ENCODE measurements at regions not wholly inside any gene's neighbourhood (a gene's known extent, or its start where the extent isn't known, plus 50 kb on each side); places are given as distances from the start of the nearest gene placed in this dataset.

GRCh38 chr3:16675805-16676204 is 70.6 kb upstream of the DAZL start:
- Histone ChIP-seq H3K4ac (ENCODE audit: low read depth, low read length) (no peak overlapping the region), H3K9ac (ENCODE audit: low read depth, low read length) (no peak overlapping the region), H3K4me3 (ENCODE audit: insufficient read depth, low read depth, low read length) (no peak overlapping the region), H3K56ac (ENCODE audit: extremely low read depth, insufficient read depth, low read length) (no peak overlapping the region), H3K27me3 (ENCODE audit: control insufficient read depth, insufficient read depth, low read length) (no peaks in the 10 kb centered on the region), H4K20me1 (ENCODE audit: insufficient read depth, low read length) (no peaks in the 10 kb centered on the region), H4K5ac (ENCODE audit: low read depth, low read length) (no peak overlapping the region), H3K4me1 (ENCODE audit: control insufficient read depth, insufficient read depth, low read length) (no peaks in the 10 kb centered on the region), H3K9me1 (ENCODE audit: insufficient read depth, low read length) (no peaks in the 10 kb centered on the region), H2BK120ac (ENCODE audit: low read depth, low read length) (no peak overlapping the region), H2AK5ac (ENCODE audit: low read depth, low read length) (no peak overlapping the region), H2AK9ac (replicated peaks; ENCODE audit: low read depth, low read length, poor library complexity) (no peak overlapping the region), H4K91ac (ENCODE audit: insufficient read depth, low read depth, low read length) (no peak overlapping the region), H3K36me3 (ENCODE audit: control insufficient read depth, insufficient read depth, low read length) (no peaks in the 10 kb centered on the region), H2BK15ac (ENCODE audit: low read depth, low read length) (no peak overlapping the region), H3K14ac (replicated peaks; ENCODE audit: low read depth, low read length) (no peak overlapping the region), H4K8ac (ENCODE audit: low read depth in 2 of 2, low read length in 2 of 2) (no peak overlapping the region), H3K27ac (ENCODE audit: insufficient read depth, low read length) (no peak overlapping the region), H3K9me3 (ENCODE audit: control insufficient read depth, insufficient read depth, low read length) (no peaks in the 10 kb centered on the region), H3K79me1 (ENCODE audit: low read depth in 1 of 2, low read length in 2 of 2) (no peaks in the 10 kb centered on the region), H2AFZ (replicated peaks; ENCODE audit: low read length, poor library complexity) (no peak overlapping the region), H3K18ac (ENCODE audit: low read depth, low read length) (no peak overlapping the region), H3K23ac (ENCODE audit: low read depth, low read length) (no peak overlapping the region), H2BK20ac (ENCODE audit: low read depth, low read length) (no peak overlapping the region), H3K4me2 (ENCODE audit: low read depth, low read length) (no peak overlapping the region), H2BK5ac (ENCODE audit: low read depth, low read length, poor library complexity, severe bottlenecking) (no peak overlapping the region)
- dilution Hi-C loops (cut with HindIII; ENCODE audit: low sequenced_read_pairs, unreplicated experiment) (no loop called here), intact Hi-C loops (cut with micrococcal nuclease) (no loop called here), in situ Hi-C loops (cut with MboI; ENCODE audit: low sequenced_read_pairs) (no loop called here)
- DNase-seq = no peak
- POLR2A ChIA-PET (ENCODE audit: unreplicated experiment) = no interaction called here
- BruUV-seq (replicated peaks) = no TSS peak
- TF ChIP-seq CTCF (conservative IDR thresholded peaks at IDR 0.05; ENCODE audit: low read depth, low read length) (no peak), POLR2A (IDR thresholded peaks at IDR 0.05; ENCODE audit: low read depth, low read length) (no peak), BHLHE40 (IDR thresholded peaks at IDR 0.05; ENCODE audit: low read depth, low read length) (no peak)
- ATAC-seq (ENCODE audit: low read depth) = no peak
- CTCF ChIA-PET = interaction anchor here (0.8 kb wide), 1 partner anchor 28 kb away, joined by 4 read pairs; no protein-coding TSS in a partner anchor

All from IMR-90 (cell line).